Small intestine (tissue), 7 donors: ENCODE measurements at regions not wholly inside any gene's neighbourhood (a gene's known extent, or its start where the extent isn't known, plus 50 kb on each side); places are given as distances from the start of the nearest gene placed in this dataset.
"Not testable (repeated sequence)": the region's sequence is repeated elsewhere in the genome, so short reads cannot be mapped to it uniquely, and the experiment has no call there.

Source experiments
- DNase-seq, 2 donors: peaks; one replicate each; pipeline versions ENCODE4 v3.0.0 to v3.0.0-alpha.2; 2013
- FAIRE-seq: peaks from 2 replicates; lab custom pipeline; 2012; peaks lifted over from hg19 to GRCh38; lab: Jason Lieb, UNC
- H3K27ac ChIP-seq, 3 donors: one replicate each; pipeline ENCODE4 v1.5.1; 2013; ENCODE audit warnings: low read length in 2 of 3, mild to moderate bottlenecking in 2 of 3, control low read depth in 1 of 3, inconsistent platforms in 1 of 3, low read depth in 1 of 3, moderate library complexity in 1 of 3
- H3K27me3 ChIP-seq, 3 donors: one replicate each; pipeline ENCODE4 v1.6.1; 2013; ENCODE audit warnings: low read length in 3 of 3, inconsistent platforms in 1 of 3; ENCODE audit not compliant: control insufficient read depth in 3 of 3, insufficient read depth in 3 of 3
- H3K36me3 ChIP-seq, 3 donors: one replicate each; pipeline ENCODE4 v1.6.1; 2013; ENCODE audit warnings: low read length in 3 of 3, inconsistent platforms in 1 of 3, low read depth in 1 of 3, mild to moderate bottlenecking in 1 of 3, moderate library complexity in 1 of 3; ENCODE audit not compliant: control insufficient read depth in 3 of 3, insufficient read depth in 2 of 3
- H3K4me1 ChIP-seq, 3 donors: one replicate each; pipeline ENCODE4 v1.6.1; 2013; ENCODE audit warnings: low read length in 2 of 3, inconsistent platforms in 1 of 3, low read depth in 1 of 3, mild to moderate bottlenecking in 1 of 3, moderate library complexity in 1 of 3; ENCODE audit not compliant: control insufficient read depth in 3 of 3, insufficient read depth in 2 of 3
- H3K4me3 ChIP-seq, 3 donors: one replicate each; pipeline ENCODE4 v1.5.1; 2013; ENCODE audit warnings: low read length in 3 of 3, control low read depth in 1 of 3, inconsistent platforms in 1 of 3, low read depth in 1 of 3, mild to moderate bottlenecking in 1 of 3, moderate library complexity in 1 of 3
- H3K9me3 ChIP-seq, 2 donors: one replicate each; pipeline ENCODE4 v1.6.1; 2013; ENCODE audit warnings: low read depth in 1 of 2, low read length in 1 of 2; ENCODE audit not compliant: control insufficient read depth in 2 of 2, insufficient read depth in 1 of 2
- WGBS, 3 donors: extraction: QIAGEN DNeasy Blood & Tissue Kit; methylation state at CpG; one replicate each; pipeline ENCODE4 v1.1.7; 2013; 5-methylcytosine and 5-hydroxymethylcytosine counted together
- donor health status: healthy with polysubstance abuse.
- donor health status: control.
- donor health status: control.
- donor health status: Bipolar disorder and iron deficiency.
- donor health status: healthy.

DNA sequence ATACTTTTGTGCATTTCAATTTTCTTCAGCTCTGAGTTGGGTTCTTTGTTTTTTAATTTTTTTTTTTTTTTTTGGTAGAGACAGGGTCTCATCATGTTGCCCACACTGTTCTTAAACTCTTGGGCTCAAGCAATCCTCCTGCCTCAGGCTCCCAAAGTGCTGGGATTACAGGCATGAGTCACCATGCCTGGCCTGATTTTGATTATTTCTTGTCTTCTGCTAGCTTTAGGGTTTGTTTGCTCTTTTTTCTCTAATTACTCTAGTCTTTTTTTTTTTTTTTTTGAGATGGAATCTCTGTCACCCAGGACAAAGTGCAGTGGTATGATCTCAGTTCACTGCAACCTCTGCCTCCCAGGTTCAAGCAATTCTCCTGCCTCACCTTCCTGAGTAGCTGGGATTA lies 270.7 kb downstream of the MAP2K6 start:
- DNase-seq, H3K9me3 ChIP-seq, FAIRE-seq, H3K27ac ChIP-seq, H3K4me3 ChIP-seq, H3K36me3 ChIP-seq, H3K27me3 ChIP-seq, H3K4me1 ChIP-seq: not testable (repeated sequence)

GRCh38 chr17:69690531-69690930 lies 276.0 kb downstream of the MAP2K6 start:
- no peaks in the 10 kb centered on the region for H3K27me3 ChIP-seq
- no peak for FAIRE-seq
- 82 to 97% (median 91%) methylated on average over 1 of the region's 1 CpG for WGBS, 3 donors
- H3K4me1 ChIP-seq = no peaks in the 10 kb centered on the region
- H3K27ac ChIP-seq = no peak overlapping the region
- no peak overlapping the region for H3K4me3 ChIP-seq
- DNase-seq = no peak
- no peaks in the 10 kb centered on the region for H3K36me3 ChIP-seq
- H3K9me3 ChIP-seq = no peaks in the 10 kb centered on the region

GRCh38 chr17:69692171-69692570 lies 277.7 kb downstream of the MAP2K6 start:
- Histone ChIP-seq H3K9me3 (peaks cover 0 to 5% of the 10 kb centered on the region in 2 donors), H3K36me3 (no peaks in the 10 kb centered on the region), H3K4me3 (no peak overlapping the region), H3K27ac (no peak overlapping the region), H3K27me3 (no peaks in the 10 kb centered on the region), H3K4me1 (no peaks in the 10 kb centered on the region)
- FAIRE-seq = no peak
- no peak for DNase-seq

DNA sequence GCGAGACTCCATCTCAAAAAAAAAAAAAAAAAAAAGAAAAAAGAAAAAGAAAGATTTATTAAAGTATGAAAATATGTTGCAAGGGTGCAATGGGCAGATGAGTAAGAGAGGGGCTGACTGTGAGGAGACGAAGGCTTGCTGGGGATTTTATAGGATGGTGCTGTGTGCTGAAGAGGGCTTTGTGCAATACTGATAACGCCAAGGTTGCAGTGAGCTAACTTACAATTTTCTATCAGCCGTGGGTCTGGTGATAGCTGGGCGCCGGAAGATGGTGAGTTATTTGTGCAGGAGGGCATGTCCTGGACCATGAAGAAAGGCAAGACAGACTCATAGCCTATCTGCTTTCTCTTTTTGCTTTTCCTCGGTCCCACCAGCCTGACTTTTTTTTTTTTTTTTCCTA lies 281.1 kb downstream of the MAP2K6 start:
- no peak for DNase-seq
- Histone ChIP-seq H3K4me1 (no peaks in the 10 kb centered on the region), H3K36me3 (no peaks in the 10 kb centered on the region), H3K4me3 (no peak overlapping the region), H3K9me3 (peaks cover 0 to 18% of the 10 kb centered on the region in 2 donors), H3K27me3 (no peaks in the 10 kb centered on the region), H3K27ac (no peak overlapping the region)
- FAIRE-seq = no peak
- WGBS, 3 donors = 84 to 88% (median 88%) methylated on average over 6 to 7 of the region's 7 CpGs

GRCh38 chr17:69696650-69697049 lies 282.2 kb downstream of the MAP2K6 start:
- FAIRE-seq (no peak), DNase-seq (no peak)
- Histone ChIP-seq H3K36me3 (no peaks in the 10 kb centered on the region), H3K4me1 (no peaks in the 10 kb centered on the region), H3K27ac (no peak overlapping the region), H3K27me3 (no peaks in the 10 kb centered on the region), H3K4me3 (no peak overlapping the region), H3K9me3 (peaks cover 0 to 18% of the 10 kb centered on the region in 2 donors)
- 67 to 86% (median 69%) methylated on average over 1 of the region's 1 CpG for WGBS, 3 donors

- H3K4me3 ChIP-seq, FAIRE-seq, H3K36me3 ChIP-seq, H3K27ac ChIP-seq, DNase-seq, H3K4me1 ChIP-seq, H3K27me3 ChIP-seq: not testable (repeated sequence)
- H3K9me3 ChIP-seq = peaks cover 0 to 18% of the 10 kb centered on the region in 2 donors
These were observed 283.9 kb downstream of the MAP2K6 start for GRCh38 chr17:69698352-69698751.

DNA sequence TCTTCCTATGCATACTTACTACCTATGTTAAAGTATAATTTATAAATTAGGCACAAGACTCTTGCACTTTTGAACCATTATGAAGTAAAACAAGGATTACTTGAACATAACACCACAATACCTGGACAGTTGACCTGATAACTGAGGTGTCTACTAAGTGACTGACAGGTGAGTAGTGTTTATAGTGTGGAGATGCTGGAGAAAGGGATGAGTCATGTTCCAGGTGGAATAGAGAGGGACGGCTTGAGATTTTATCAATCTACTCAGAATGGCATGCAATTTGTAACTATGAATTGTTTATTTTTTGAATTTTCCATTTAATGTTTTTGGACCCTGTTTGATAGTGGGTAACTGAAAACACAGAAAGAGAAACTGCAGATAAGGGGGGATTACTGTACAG lies 287.6 kb downstream of the MAP2K6 start:
- Histone ChIP-seq H3K9me3 (peaks cover 0 to 14% of the 10 kb centered on the region in 2 donors), H3K27ac (no peak overlapping the region), H3K4me3 (no peak overlapping the region), H3K4me1 (no peaks in the 10 kb centered on the region), H3K27me3 (no peaks in the 10 kb centered on the region), H3K36me3 (no peaks in the 10 kb centered on the region)
- FAIRE-seq (no peak), DNase-seq (no peak)
- 48 to 71% (median 55%) methylated on average over 1 of the region's 1 CpG for WGBS, 3 donors

GRCh38 chr17:69703751-69704150 lies 289.3 kb downstream of the MAP2K6 start:
- FAIRE-seq (no peak), DNase-seq (no peak)
- no peak overlapping the region for H3K4me3 ChIP-seq
- no peak overlapping the region for H3K27ac ChIP-seq
- H3K9me3 ChIP-seq = peaks cover 0 to 6% of the 10 kb centered on the region in 2 donors
- no peaks in the 10 kb centered on the region for H3K36me3 ChIP-seq
- H3K27me3 ChIP-seq = no peaks in the 10 kb centered on the region
- no peaks in the 10 kb centered on the region for H3K4me1 ChIP-seq
- 44 to 75% (median 56%) methylated on average over 1 of the region's 1 CpG for WGBS, 3 donors

DNA sequence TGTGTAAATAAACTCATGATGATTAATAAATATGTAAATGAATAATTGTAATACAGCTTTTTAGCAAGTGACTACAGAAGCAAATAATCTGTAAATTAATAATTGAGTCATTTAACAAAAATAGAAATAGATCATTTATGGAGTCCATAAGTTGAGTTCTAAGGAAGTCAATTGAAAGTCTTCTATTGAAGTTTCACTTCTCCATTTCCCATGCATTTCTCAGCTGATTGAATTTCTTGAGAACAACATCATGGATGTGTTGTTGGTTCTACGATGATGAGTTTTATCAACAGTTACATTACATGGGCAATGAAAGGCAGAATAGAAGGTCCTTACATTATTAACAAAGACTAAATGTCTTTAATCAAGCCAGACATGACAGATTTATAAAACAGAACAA lies 290.4 kb downstream of the MAP2K6 start:
- H3K9me3 ChIP-seq = no peaks in the 10 kb centered on the region
- no peaks in the 10 kb centered on the region for H3K4me1 ChIP-seq
- H3K27ac ChIP-seq = no peak overlapping the region
- 71 to 89% (median 86%) methylated on average over 1 of the region's 1 CpG for WGBS, 3 donors
- H3K4me3 ChIP-seq = no peak overlapping the region
- FAIRE-seq (no peak), DNase-seq (no peak)
- H3K27me3 ChIP-seq = no peaks in the 10 kb centered on the region
- no peaks in the 10 kb centered on the region for H3K36me3 ChIP-seq
